Breast epithelium (tissue), 4 donors: ENCODE measurements at regions not wholly inside any gene's neighbourhood (a gene's known extent, or its start where the extent isn't known, plus 50 kb on each side); places are given as distances from the start of the nearest gene placed in this dataset.

Source experiments
- DNase-seq, 2 donors: peaks; one replicate each; pipeline ENCODE4 v3.0.0-alpha.2; 2019; ENCODE audit warnings: low spot score in 2 of 2
- H3K27ac ChIP-seq, 2 donors: fragments of 200-600 bp; sonication (generic) in 1 of 2; one replicate each; pipeline ENCODE4 v1.5.1; 2016 to 2019; ENCODE audit warnings: mild to moderate bottlenecking in 1 of 2
- H3K27me3 ChIP-seq, 2 donors: fragments of 200-600 bp; sonication (generic) in 1 of 2; one replicate each; pipeline versions ENCODE4 v1.5.1 to v1.6.0; 2017 to 2019; ENCODE audit warnings: control low read depth in 1 of 2, mild to moderate bottlenecking in 1 of 2
- H3K36me3 ChIP-seq: fragments of 200-600 bp; one replicate; pipeline ENCODE4 v1.5.1; 2019
- H3K4me1 ChIP-seq, 2 donors: fragments of 200-600 bp; sonication (generic); one replicate each; pipeline ENCODE4 v1.5.1; 2016 to 2019; ENCODE audit warnings: control low read depth in 1 of 2
- H3K4me3 ChIP-seq, 3 donors: fragments of 200-600 bp; sonication (generic); 1 replicate in 2 of 3; 2 replicates in 1 of 3; pipeline ENCODE4 v1.5.1; 2016 to 2019; ENCODE audit warnings: mild to moderate bottlenecking in 3 of 3, moderate library complexity in 2 of 3
- H3K9me3 ChIP-seq, 2 donors: fragments of 200-600 bp; sonication (generic) in 1 of 2; one replicate each; pipeline ENCODE4 v1.5.1; 2016 to 2019; ENCODE audit warnings: control low read depth in 1 of 2
- CTCF ChIP-seq, 3 donors: fragments of 450-650 bp; IDR thresholded peaks; one replicate each; pipeline ENCODE4 v1.5.1; 2016 to 2017; ENCODE audit warnings: antibody characterized with exemption in 3 of 3, mild to moderate bottlenecking in 3 of 3, moderate library complexity in 3 of 3
- POLR2A ChIP-seq: fragments of 450-650 bp; IDR thresholded peaks from one replicate; pipeline ENCODE4 v1.6.1; 2016; ENCODE audit warnings: antibody characterized with exemption, mild to moderate bottlenecking, moderate library complexity
- POLR2AphosphoS5 ChIP-seq, 3 donors: sonication (generic); formaldehyde crosslinking; IDR thresholded peaks; one replicate each; pipeline ENCODE4 v1.6.1; 2017; ENCODE audit warnings: antibody characterized with exemption in 3 of 3
- intact Hi-C: fragments of 100-400 bp; cut with DNase I; formaldehyde crosslinking; loops from one replicate; pipeline ENCODE4 v1.15.1; 2023; ENCODE audit warnings: low total_unique reads

- Histone ChIP-seq H3K36me3 (no peaks in the 10 kb centered on the region), H3K27me3 (no peaks in the 10 kb centered on the region), H3K4me3 (no peak overlapping the region), H3K27ac (no peak overlapping the region), H3K9me3 (no peaks in the 10 kb centered on the region), H3K4me1 (no peaks in the 10 kb centered on the region)
- TF ChIP-seq POLR2AphosphoS5 (IDR thresholded peaks at IDR 0.05) (no peak), POLR2A (no peak)
- no peak for DNase-seq
- intact Hi-C loops, result no loop called here
Observed at GRCh38 chr2:6233993-6234392, 541.8 kb downstream of the SOX11 start.

GRCh38 chr2:6234702-6235101, 542.5 kb downstream of the SOX11 start:
- H3K4me3 ChIP-seq, result no peak overlapping the region
- H3K27ac ChIP-seq, result no peak overlapping the region
- H3K9me3 ChIP-seq, result no peaks in the 10 kb centered on the region
- TF ChIP-seq CTCF (IDR thresholded peaks at IDR 0.05), result no peak
- TF ChIP-seq POLR2A, result no peak
- no peak for TF ChIP-seq POLR2AphosphoS5 (IDR thresholded peaks at IDR 0.05)
- no peaks in the 10 kb centered on the region for H3K4me1 ChIP-seq
- intact Hi-C loops, result no loop called here
- H3K27me3 ChIP-seq, result no peaks in the 10 kb centered on the region
- H3K36me3 ChIP-seq, result no peaks in the 10 kb centered on the region
- DNase-seq, result no peak

GRCh38 chr2:6236317-6236716, 544.1 kb downstream of the SOX11 start:
- no peaks in the 10 kb centered on the region for H3K36me3 ChIP-seq
- no peak overlapping the region for H3K27ac ChIP-seq
- H3K27me3 ChIP-seq, result no peaks in the 10 kb centered on the region
- no peak overlapping the region for H3K4me3 ChIP-seq
- TF ChIP-seq CTCF (IDR thresholded peaks at IDR 0.05) (no peak), POLR2A (no peak), POLR2AphosphoS5 (IDR thresholded peaks at IDR 0.05) (no peak)
- no peak for DNase-seq
- H3K4me1 ChIP-seq, result no peaks in the 10 kb centered on the region
- intact Hi-C loops, result no loop called here
- no peaks in the 10 kb centered on the region for H3K9me3 ChIP-seq

- no peak overlapping the region for H3K27ac ChIP-seq
- H3K4me3 ChIP-seq, result no peak overlapping the region
- no peaks in the 10 kb centered on the region for H3K9me3 ChIP-seq
- no peaks in the 10 kb centered on the region for H3K36me3 ChIP-seq
- intact Hi-C loops, result no loop called here
- no peaks in the 10 kb centered on the region for H3K4me1 ChIP-seq
- TF ChIP-seq CTCF (IDR thresholded peaks at IDR 0.05) (no peak), POLR2A (no peak), POLR2AphosphoS5 (IDR thresholded peaks at IDR 0.05) (no peak)
- DNase-seq, result no peak
- no peaks in the 10 kb centered on the region for H3K27me3 ChIP-seq
Observed at GRCh38 chr2:6237039-6237660, 545.0 kb downstream of the SOX11 start.

GRCh38 chr2:6249557-6249956, 557.4 kb downstream of the SOX11 start:
- Histone ChIP-seq H3K27ac (no peak overlapping the region), H3K4me1 (no peaks in the 10 kb centered on the region), H3K9me3 (no peaks in the 10 kb centered on the region), H3K4me3 (no peak overlapping the region), H3K27me3 (no peaks in the 10 kb centered on the region), H3K36me3 (no peaks in the 10 kb centered on the region)
- DNase-seq, result no peak
- TF ChIP-seq CTCF (IDR thresholded peaks at IDR 0.05) (no peak), POLR2AphosphoS5 (IDR thresholded peaks at IDR 0.05) (no peak), POLR2A (no peak)
- intact Hi-C loops, result no loop called here

- H3K27ac ChIP-seq, result no peak overlapping the region
- H3K9me3 ChIP-seq, result no peaks in the 10 kb centered on the region
- no peaks in the 10 kb centered on the region for H3K4me1 ChIP-seq
- intact Hi-C loops, result no loop called here
- TF ChIP-seq POLR2A (no peak), CTCF (IDR thresholded peaks at IDR 0.05) (no peak), POLR2AphosphoS5 (IDR thresholded peaks at IDR 0.05) (no peak)
- no peak for DNase-seq
- H3K4me3 ChIP-seq, result no peak overlapping the region
- H3K27me3 ChIP-seq, result no peaks in the 10 kb centered on the region
- no peaks in the 10 kb centered on the region for H3K36me3 ChIP-seq
Observed at GRCh38 chr2:6254441-6254840, 562.3 kb downstream of the SOX11 start.
